HG02610 (cell line): ENCODE measurements at regions not wholly inside any gene's neighbourhood (a gene's known extent, or its start where the extent isn't known, plus 50 kb on each side); places are given as distances from the start of the nearest gene placed in this dataset.
A peak's percentile ranks its signal among the peaks of the same experiment; 100 is the strongest.

Experiments
- ATAC-seq: cut with Tn5 transposase; IDR thresholded peaks from one replicate; pipeline ENCODE4 v1.9.1; 2021; ENCODE audit warnings: mild to moderate bottlenecking, moderate library complexity; ENCODE audit not compliant: unreplicated experiment

GRCh38 chr9:120221844-120222243 is 358.1 kb downstream of the CDK5RAP2 start:
- no peak for ATAC-seq

- no peak for ATAC-seq
These were observed 365.6 kb downstream of the CDK5RAP2 start for GRCh38 chr9:120214332-120214731.

- peak; percentile 29 for ATAC-seq
These were observed 367.1 kb downstream of the CDK5RAP2 start for GRCh38 chr9:120212853-120213200.

GRCh38 chr9:120212153-120212852 is 367.7 kb downstream of the CDK5RAP2 start:
- ATAC-seq, result peak; percentile 72

- no peak for ATAC-seq
These were observed 369.7 kb downstream of the CDK5RAP2 start for GRCh38 chr9:120210274-120210673.

- no peak for ATAC-seq
These were observed 376.9 kb downstream of the CDK5RAP2 start for GRCh38 chr9:120202856-120203654.

- no peak for ATAC-seq
These were observed 381.9 kb downstream of the CDK5RAP2 start for GRCh38 chr9:120198027-120198426.

- no peak for ATAC-seq
These were observed 382.4 kb downstream of the CDK5RAP2 start for GRCh38 chr9:120197605-120198004.

GRCh38 chr9:120191141-120191540 is 388.8 kb downstream of the CDK5RAP2 start:
- no peak for ATAC-seq

- ATAC-seq, result no peak
These were observed 392.2 kb downstream of the CDK5RAP2 start for GRCh38 chr9:120187758-120188157.

GRCh38 chr9:120186276-120186675 is 393.7 kb downstream of the CDK5RAP2 start:
- ATAC-seq, result no peak

GRCh38 chr9:120184266-120184665 is 395.7 kb downstream of the CDK5RAP2 start:
- ATAC-seq, result no peak

GRCh38 chr9:120183615-120184014 is 396.4 kb downstream of the CDK5RAP2 start:
- no peak for ATAC-seq

- no peak for ATAC-seq
These were observed 398.0 kb downstream of the CDK5RAP2 start for GRCh38 chr9:120182011-120182410.

- ATAC-seq, result no peak
These were observed 402.8 kb downstream of the CDK5RAP2 start for GRCh38 chr9:120177121-120177520.

- no peak for ATAC-seq
These were observed 404.9 kb downstream of the CDK5RAP2 start for GRCh38 chr9:120175031-120175430.

- no peak for ATAC-seq
These were observed 418.2 kb downstream of the CDK5RAP2 start for GRCh38 chr9:120161776-120162175.

GRCh38 chr9:120158221-120158620 is 421.7 kb downstream of the CDK5RAP2 start:
- ATAC-seq, result no peak

- no peak for ATAC-seq
These were observed 423.6 kb downstream of the CDK5RAP2 start for GRCh38 chr9:120156376-120156775.

- no peak for ATAC-seq
These were observed 426.7 kb downstream of the CDK5RAP2 start for GRCh38 chr9:120153258-120153657.

- no peak for ATAC-seq
These were observed 427.7 kb downstream of the CDK5RAP2 start for GRCh38 chr9:120152295-120152694.

- ATAC-seq, result no peak
These were observed 428.2 kb downstream of the CDK5RAP2 start for GRCh38 chr9:120151806-120152205.
